ENCODE measurements at regions not wholly inside any gene's neighbourhood (a gene's known extent, or its start where the extent isn't known, plus 50 kb on each side); places are given as distances from the start of the nearest gene placed in this dataset.

DNA sequence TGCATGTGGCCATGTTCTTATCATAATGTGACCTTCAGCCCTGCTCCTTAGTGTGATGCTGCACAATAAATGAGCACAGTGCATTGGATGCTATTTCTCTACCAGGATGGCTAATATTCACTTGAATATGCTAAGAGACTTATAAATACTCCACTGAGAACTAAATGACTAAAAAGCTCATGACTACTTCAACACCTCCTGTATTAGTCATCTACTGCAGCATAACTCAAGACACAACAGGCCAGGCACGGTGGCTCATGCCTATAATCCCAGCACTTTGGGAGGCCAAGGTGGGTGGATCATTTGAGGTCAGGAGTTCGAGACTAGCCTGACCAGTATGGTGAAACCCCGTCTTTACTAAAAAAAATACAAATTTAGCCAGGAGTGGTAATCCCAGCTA is 213.4 kb downstream of the RND3 start:
- TF ChIP-seq, protein P1, sequence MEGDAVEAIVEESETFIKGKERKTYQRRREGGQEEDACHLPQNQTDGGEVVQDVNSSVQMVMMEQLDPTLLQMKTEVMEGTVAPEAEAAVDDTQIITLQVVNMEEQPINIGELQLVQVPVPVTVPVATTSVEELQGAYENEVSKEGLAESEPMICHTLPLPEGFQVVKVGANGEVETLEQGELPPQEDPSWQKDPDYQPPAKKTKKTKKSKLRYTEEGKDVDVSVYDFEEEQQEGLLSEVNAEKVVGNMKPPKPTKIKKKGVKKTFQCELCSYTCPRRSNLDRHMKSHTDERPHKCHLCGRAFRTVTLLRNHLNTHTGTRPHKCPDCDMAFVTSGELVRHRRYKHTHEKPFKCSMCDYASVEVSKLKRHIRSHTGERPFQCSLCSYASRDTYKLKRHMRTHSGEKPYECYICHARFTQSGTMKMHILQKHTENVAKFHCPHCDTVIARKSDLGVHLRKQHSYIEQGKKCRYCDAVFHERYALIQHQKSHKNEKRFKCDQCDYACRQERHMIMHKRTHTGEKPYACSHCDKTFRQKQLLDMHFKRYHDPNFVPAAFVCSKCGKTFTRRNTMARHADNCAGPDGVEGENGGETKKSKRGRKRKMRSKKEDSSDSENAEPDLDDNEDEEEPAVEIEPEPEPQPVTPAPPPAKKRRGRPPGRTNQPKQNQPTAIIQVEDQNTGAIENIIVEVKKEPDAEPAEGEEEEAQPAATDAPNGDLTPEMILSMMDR (IDR thresholded peaks at IDR 0.05) = no peak
- no peak for TF ChIP-seq POLR2A (IDR thresholded peaks at IDR 0.05)
